Stomach (tissue), 8 donors: ENCODE measurements at regions not wholly inside any gene's neighbourhood (a gene's known extent, or its start where the extent isn't known, plus 50 kb on each side); places are given as distances from the start of the nearest gene placed in this dataset.

Experiments
- DNase-seq, 2 donors: peaks; one replicate each; pipeline versions ENCODE4 v3.0.0 to v3.0.0-alpha.2; 2013 to 2019
- H3K27ac ChIP-seq, 5 donors: fragments of 200-600 bp in 4 of 5; sonication (generic) in 4 of 5; one replicate each; pipeline ENCODE4 v1.5.1; 2013 to 2019; ENCODE audit warnings: mild to moderate bottlenecking in 1 of 5, moderate library complexity in 1 of 5
- H3K27me3 ChIP-seq, 3 donors: fragments of 200-600 bp; sonication (generic); one replicate each; pipeline ENCODE4 v1.5.1; 2017 to 2019; ENCODE audit warnings: mixed run types in 1 of 3
- H3K36me3 ChIP-seq, 4 donors: fragments of 200-600 bp; sonication (generic); 1 replicate in 3 of 4; 2 replicates in 1 of 4; pipeline ENCODE4 v1.5.1; 2016 to 2019
- H3K4me1 ChIP-seq, 4 donors: fragments of 200-600 bp; sonication (generic); one replicate each; pipeline ENCODE4 v1.5.1; 2016 to 2019
- H3K4me3 ChIP-seq, 4 donors: fragments of 200-600 bp; sonication (generic) in 3 of 4; one replicate each; pipeline ENCODE4 v1.5.1; 2016 to 2019; ENCODE audit warnings: mild to moderate bottlenecking in 1 of 4
- H3K9me3 ChIP-seq, 4 donors: fragments of 200-600 bp; sonication (generic); one replicate each; pipeline ENCODE4 v1.5.1; 2016 to 2019
- CTCF ChIP-seq, 7 experiments: fragments of 450-650 bp in 4 of 7; fragments of 200-600 bp in 3 of 7; sonication (generic) in 3 of 7; IDR thresholded peaks; one replicate each; pipeline ENCODE4 v1.5.1; 2016 to 2019; ENCODE audit warnings: antibody characterized with exemption in 7 of 7, control low read depth in 2 of 7, mild to moderate bottlenecking in 1 of 7
- EP300 ChIP-seq: sonication (generic); formaldehyde crosslinking; IDR thresholded peaks from one replicate; pipeline ENCODE4 v1.6.1; 2017; ENCODE audit warnings: antibody characterized with exemption
- POLR2A ChIP-seq, 4 donors: fragments of 450-650 bp; IDR thresholded peaks; one replicate each; pipeline ENCODE4 v1.6.1; 2016; ENCODE audit warnings: antibody characterized with exemption in 4 of 4, control low read depth in 2 of 4, mild to moderate bottlenecking in 1 of 4, moderate library complexity in 1 of 4
- POLR2AphosphoS5 ChIP-seq, 3 donors: sonication (generic); formaldehyde crosslinking; IDR thresholded peaks; one replicate each; pipeline ENCODE4 v1.6.1; 2016; ENCODE audit warnings: antibody characterized with exemption in 3 of 3
- WGBS, 5 donors: extraction: QIAGEN DNeasy Blood & Tissue Kit in 3 of 5; methylation state at CpG; one replicate each; pipeline versions ENCODE4 v1.1.5 to v1.1.7; 2013 to 2018; 5-methylcytosine and 5-hydroxymethylcytosine counted together
- intact Hi-C: fragments of 100-400 bp; cut with DNase I; formaldehyde crosslinking; loops from one replicate; pipeline ENCODE4 v1.15.1; 2023; ENCODE audit warnings: low total_unique reads
- donor health status: healthy with polysubstance abuse.
- donor health status: Bipolar disorder and iron deficiency.
- donor health status: healthy.

DNA sequence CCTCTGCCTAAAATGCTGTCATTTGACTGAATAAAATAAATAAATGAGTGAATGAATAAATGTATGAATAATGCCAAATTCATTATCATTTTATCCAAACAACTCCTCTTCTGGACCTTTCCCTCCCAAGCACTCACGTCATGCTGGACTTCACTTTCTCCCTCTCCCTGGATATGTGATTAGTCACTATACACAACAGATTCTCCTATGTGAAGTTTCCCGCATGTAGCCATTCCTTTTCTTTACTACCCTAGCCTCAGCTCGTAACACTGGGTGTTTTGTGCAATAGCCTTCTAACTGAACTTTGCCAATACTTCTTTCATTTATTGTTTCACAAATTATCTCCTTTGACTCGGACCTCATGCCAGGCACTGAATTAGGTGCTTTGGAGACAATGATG lies 87.6 kb upstream of the IL6 start:
- no peak overlapping the region for H3K4me3 ChIP-seq
- no peak overlapping the region for H3K27ac ChIP-seq
- DNase-seq: no peak
- no peaks in the 10 kb centered on the region for H3K27me3 ChIP-seq
- intact Hi-C loops: no loop called here
- peaks cover 0 to 33% (median 19%) of the 10 kb centered on the region in 4 donors for H3K9me3 ChIP-seq
- no peaks in the 10 kb centered on the region for H3K4me1 ChIP-seq
- WGBS, 5 donors: 69 to 77% (median 71%) methylated on average over 4 of the region's 4 CpGs
- TF ChIP-seq POLR2A (IDR thresholded peaks at IDR 0.05): no peak
- no peak for TF ChIP-seq EP300
- TF ChIP-seq CTCF (IDR thresholded peaks at IDR 0.05): no peak
- no peak for TF ChIP-seq POLR2AphosphoS5 (IDR thresholded peaks at IDR 0.05)
- H3K36me3 ChIP-seq: no peaks in the 10 kb centered on the region

DNA sequence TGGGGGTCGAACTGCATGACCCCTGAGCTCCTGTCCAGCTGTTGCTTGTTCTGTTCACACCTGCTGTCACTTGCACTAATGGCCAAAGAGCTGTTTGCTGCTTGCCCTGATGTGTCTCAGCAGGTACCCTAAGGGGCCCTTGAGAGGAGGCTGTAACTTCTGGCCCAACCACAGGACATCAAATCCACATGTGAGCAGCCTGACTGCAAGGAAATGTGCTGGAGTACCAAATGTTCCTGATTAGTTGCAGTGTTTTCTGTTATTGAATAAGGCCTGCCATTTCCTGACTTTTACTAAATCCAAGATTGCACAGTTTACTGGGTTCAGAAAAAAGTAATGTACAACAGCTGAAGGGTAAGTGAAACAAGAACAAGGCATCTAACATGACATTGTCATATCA lies 91.7 kb upstream of the IL6 start:
- WGBS, 5 donors: 55 to 74% (median 72%) methylated on average over 1 of the region's 1 CpG
- Histone ChIP-seq H3K4me3 (no peak overlapping the region), H3K27ac (no peak overlapping the region), H3K9me3 (no peaks in the 10 kb centered on the region), H3K27me3 (no peaks in the 10 kb centered on the region), H3K36me3 (no peaks in the 10 kb centered on the region), H3K4me1 (peaks cover 0 to 9% (median 2%) of the 10 kb centered on the region in 4 donors)
- DNase-seq: no peak
- TF ChIP-seq POLR2A (IDR thresholded peaks at IDR 0.05): no peak
- TF ChIP-seq CTCF (IDR thresholded peaks at IDR 0.05): no peak
- TF ChIP-seq EP300: no peak
- TF ChIP-seq POLR2AphosphoS5 (IDR thresholded peaks at IDR 0.05): no peak
- intact Hi-C loops: no loop called here

DNA sequence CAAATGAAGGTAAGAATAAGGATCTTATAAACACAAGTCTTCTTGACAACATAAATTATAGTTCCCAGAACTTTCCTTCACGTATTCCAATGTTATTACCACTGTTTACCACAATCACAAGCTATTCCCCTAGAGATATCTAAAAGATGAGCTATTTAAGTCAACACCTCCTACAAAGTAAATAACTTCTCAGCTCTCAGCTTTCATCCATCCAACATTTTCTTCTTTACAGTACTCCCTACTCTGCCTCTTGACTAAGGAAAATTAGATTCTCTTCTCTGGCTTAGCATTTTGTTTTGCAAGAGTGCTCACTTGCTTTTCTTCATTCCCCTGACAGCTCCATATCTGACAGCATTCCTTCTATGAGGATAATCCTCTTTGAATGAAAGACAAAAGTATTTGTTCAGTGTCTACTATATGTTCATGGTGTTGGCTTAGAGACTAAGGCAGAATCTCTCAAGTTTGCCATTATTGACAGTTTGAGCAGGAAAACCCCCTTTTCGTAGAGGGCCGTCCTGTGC lies 93.0 kb upstream of the IL6 start:
- no peak for TF ChIP-seq POLR2AphosphoS5 (IDR thresholded peaks at IDR 0.05)
- no peak for TF ChIP-seq CTCF (IDR thresholded peaks at IDR 0.05)
- no peak for TF ChIP-seq EP300
- no peak for TF ChIP-seq POLR2A (IDR thresholded peaks at IDR 0.05)
- Histone ChIP-seq H3K4me3 (no peak overlapping the region), H3K36me3 (no peaks in the 10 kb centered on the region), H3K27ac (no peak overlapping the region), H3K9me3 (no peaks in the 10 kb centered on the region), H3K4me1 (peaks cover 0 to 9% (median 2%) of the 10 kb centered on the region in 4 donors), H3K27me3 (no peaks in the 10 kb centered on the region)
- no peak for DNase-seq
- intact Hi-C loops: no loop called here
- WGBS, 5 donors: 52 to 69% (median 64%) methylated on average over 3 of the region's 3 CpGs

GRCh38 chr7:22633286-22633953 lies 93.6 kb upstream of the IL6 start:
- intact Hi-C loops: no loop called here
- no peak overlapping the region for H3K27ac ChIP-seq
- H3K9me3 ChIP-seq: no peaks in the 10 kb centered on the region
- TF ChIP-seq CTCF (IDR thresholded peaks at IDR 0.05): no peak
- TF ChIP-seq POLR2AphosphoS5 (IDR thresholded peaks at IDR 0.05): no peak
- TF ChIP-seq EP300: no peak
- no peak for TF ChIP-seq POLR2A (IDR thresholded peaks at IDR 0.05)
- peaks cover 0 to 9% (median 2%) of the 10 kb centered on the region in 4 donors for H3K4me1 ChIP-seq
- WGBS, 5 donors: 34 to 59% (median 54%) methylated on average over 2 of the region's 2 CpGs
- no peak overlapping the region for H3K4me3 ChIP-seq
- DNase-seq: no peak
- H3K36me3 ChIP-seq: no peaks in the 10 kb centered on the region
- H3K27me3 ChIP-seq: no peaks in the 10 kb centered on the region
